H9 (cell line): ENCODE measurements at regions not wholly inside any gene's neighbourhood (a gene's known extent, or its start where the extent isn't known, plus 50 kb on each side); places are given as distances from the start of the nearest gene placed in this dataset.

Experiments used
- DNase-seq: peaks from one replicate; pipeline ENCODE4 v3.0.0-alpha.2; 2017
- H2AFZ ChIP-seq: one replicate; pipeline ENCODE4 v1.6.1; 2013; ENCODE audit warnings: mild to moderate bottlenecking, low read length, control low read depth, moderate library complexity
- H2AK5ac ChIP-seq: 2 replicates; pipeline ENCODE4 v1.6.1; 2013; ENCODE audit warnings: low read length, control low read depth, mixed read lengths; ENCODE audit not compliant: insufficient read length
- H2BK120ac ChIP-seq: one replicate; pipeline ENCODE4 v1.6.1; 2013; ENCODE audit warnings: low read depth, mild to moderate bottlenecking, low read length, control low read depth, inconsistent platforms; ENCODE audit not compliant: poor library complexity, severe bottlenecking
- H2BK12ac ChIP-seq: 2 replicates; pipeline ENCODE4 v1.6.1; 2013; ENCODE audit warnings: low read length, control low read depth, mixed read lengths, low read depth; ENCODE audit not compliant: insufficient read length
- H2BK15ac ChIP-seq: 2 replicates; pipeline ENCODE4 v1.6.1; 2013; ENCODE audit warnings: low read depth, low read length, control low read depth
- H2BK20ac ChIP-seq: one replicate; pipeline ENCODE4 v1.6.1; 2013; ENCODE audit warnings: low read depth, mild to moderate bottlenecking, low read length, control low read depth, inconsistent platforms; ENCODE audit not compliant: poor library complexity, severe bottlenecking
- H2BK5ac ChIP-seq: 2 replicates; pipeline ENCODE4 v1.6.1; 2013; ENCODE audit warnings: low read length, control low read depth, mixed read lengths; ENCODE audit not compliant: insufficient read length
- H3K14ac ChIP-seq: 2 replicates; pipeline ENCODE4 v1.6.1; 2013; ENCODE audit warnings: low read length, control low read depth; ENCODE audit not compliant: insufficient read depth
- H3K18ac ChIP-seq: 2 replicates; pipeline ENCODE4 v1.6.1; 2013; ENCODE audit warnings: low read depth, mild to moderate bottlenecking, mixed read lengths, low read length, control low read depth; ENCODE audit not compliant: insufficient read length
- H3K23ac ChIP-seq: 2 replicates; pipeline ENCODE4 v1.6.1; 2013; ENCODE audit warnings: low read length, control low read depth, mixed read lengths, low read depth; ENCODE audit not compliant: insufficient read length
- H3K23me2 ChIP-seq: 2 replicates; pipeline ENCODE4 v1.6.1; 2013; ENCODE audit warnings: low read depth, mild to moderate bottlenecking, mixed read lengths, low read length, control low read depth; ENCODE audit not compliant: insufficient read length, poor library complexity, severe bottlenecking
- H3K27ac ChIP-seq: 2 replicates; pipeline ENCODE4 v1.5.1; 2013; ENCODE audit warnings: low read length, control low read depth, mixed read lengths, low read depth; ENCODE audit not compliant: insufficient read length
- H3K27me3 ChIP-seq: 2 replicates; pipeline ENCODE4 v1.6.1; 2013; ENCODE audit warnings: low read length, control low read depth, inconsistent platforms; ENCODE audit not compliant: insufficient read depth
- H3K4ac ChIP-seq: 2 replicates; pipeline ENCODE4 v1.6.1; 2013; ENCODE audit warnings: low read depth, mild to moderate bottlenecking, control low read depth, inconsistent platforms, low read length, moderate library complexity
- H3K4me1 ChIP-seq: 2 replicates; pipeline ENCODE4 v1.6.1; 2013; ENCODE audit warnings: low read length, control low read depth, inconsistent platforms; ENCODE audit not compliant: insufficient read depth
- H3K4me2 ChIP-seq: 2 replicates; pipeline ENCODE4 v1.6.1; 2013; ENCODE audit warnings: low read length, control low read depth, mixed read lengths; ENCODE audit not compliant: insufficient read length, insufficient read depth
- H3K56ac ChIP-seq: 2 replicates; pipeline ENCODE4 v1.6.1; 2013; ENCODE audit warnings: low read depth, mild to moderate bottlenecking, mixed read lengths, low read length, control low read depth; ENCODE audit not compliant: insufficient read length
- H3K79me1 ChIP-seq: 2 replicates; pipeline ENCODE4 v1.6.1; 2013; ENCODE audit warnings: low read depth, mild to moderate bottlenecking, moderate library complexity, low read length, control low read depth, inconsistent platforms; ENCODE audit not compliant: insufficient read depth, poor library complexity, severe bottlenecking
- H3K79me2 ChIP-seq: 2 replicates; pipeline ENCODE4 v1.6.1; 2013; ENCODE audit warnings: low read length, control low read depth, inconsistent platforms; ENCODE audit not compliant: insufficient read depth
- H3K9ac ChIP-seq: 2 replicates; pipeline ENCODE4 v1.6.1; 2013; ENCODE audit warnings: low read length, control low read depth, mixed read lengths; ENCODE audit not compliant: insufficient read length; ENCODE audit errors: extremely low read depth
- H3K9me3 ChIP-seq: one replicate; pipeline ENCODE4 v1.6.1; 2013; ENCODE audit warnings: low read depth, low read length, inconsistent platforms; ENCODE audit not compliant: control insufficient read depth
- H3T11ph ChIP-seq: one replicate; pipeline ENCODE4 v1.6.1; 2013; ENCODE audit warnings: mild to moderate bottlenecking, low read length, control low read depth, inconsistent platforms
- H4K20me1 ChIP-seq: one replicate; pipeline ENCODE4 v1.6.1; 2013; ENCODE audit not compliant: control insufficient read depth, insufficient read length, insufficient read depth
- H4K5ac ChIP-seq: 2 replicates; pipeline ENCODE4 v1.6.1; 2013; ENCODE audit warnings: low read depth, mild to moderate bottlenecking, mixed read lengths, low read length, control low read depth; ENCODE audit not compliant: insufficient read length
- H4K8ac ChIP-seq: replicated peaks from 2 replicates; pipeline ENCODE4 v1.6.1; 2013; ENCODE audit warnings: low read length, control low read depth, mixed read lengths, low read depth; ENCODE audit not compliant: insufficient read length
- H4K91ac ChIP-seq: 2 replicates; pipeline ENCODE4 v1.6.1; 2013; ENCODE audit warnings: low read depth, mild to moderate bottlenecking, moderate library complexity, mixed read lengths, low read length, control low read depth; ENCODE audit not compliant: insufficient read length
- H3K27ac Mint-ChIP-seq, 3 experiments: 2 replicates in 2 of 3; 3 replicates in 1 of 3; pipeline ENCODE4 v1.8.0; 2020 to 2021; ENCODE audit warnings: mixed read lengths in 3 of 3, mild to moderate bottlenecking in 1 of 3, moderate library complexity in 1 of 3
- H3K27me3 Mint-ChIP-seq: 2 replicates; pipeline ENCODE4 v1.8.0; 2021; ENCODE audit warnings: low read depth, mild to moderate bottlenecking, moderate library complexity, mixed read lengths
- H3K36me3 Mint-ChIP-seq, 3 experiments: 2 replicates in 2 of 3; 3 replicates in 1 of 3; pipeline ENCODE4 v1.8.0; 2020 to 2021; ENCODE audit warnings: low read depth in 3 of 3, mixed read lengths in 3 of 3; ENCODE audit not compliant: insufficient read depth in 1 of 3
- H3K4me1 Mint-ChIP-seq, 2 experiments: 2 replicates each; pipeline ENCODE4 v1.8.0; 2020; ENCODE audit warnings: mixed read lengths in 2 of 2
- H3K4me3 Mint-ChIP-seq, 2 experiments: 2 replicates in 1 of 2; 3 replicates in 1 of 2; pipeline ENCODE4 v1.8.0; 2020 to 2021; ENCODE audit warnings: mild to moderate bottlenecking in 2 of 2, mixed read lengths in 2 of 2, moderate library complexity in 1 of 2
- H3K9me3 Mint-ChIP-seq, 2 experiments: 2 replicates in 1 of 2; 3 replicates in 1 of 2; pipeline ENCODE4 v1.8.0; 2020; ENCODE audit warnings: mild to moderate bottlenecking in 2 of 2, mixed read lengths in 2 of 2, moderate library complexity in 1 of 2
- WGBS: extraction: QIAGEN DNeasy Blood & Tissue Kit; methylation state at CpG from one replicate; pipeline ENCODE4 v1.1.7; 2013; ENCODE audit warnings: missing lambda C conversion rate, low lambda C conversion rate, mixed read lengths; ENCODE audit not compliant: insufficient read length; ENCODE audit errors: extremely low coverage; 5-methylcytosine and 5-hydroxymethylcytosine counted together
- TF ChIP-seq, protein P1 (sequence below): fragments of 200-600 bp; sonication (generic); conservative IDR thresholded peaks from 3 replicates; pipeline ENCODE4 v1.8.0; 2021; ENCODE audit warnings: antibody characterized with exemption, mild to moderate bottlenecking

DNA sequence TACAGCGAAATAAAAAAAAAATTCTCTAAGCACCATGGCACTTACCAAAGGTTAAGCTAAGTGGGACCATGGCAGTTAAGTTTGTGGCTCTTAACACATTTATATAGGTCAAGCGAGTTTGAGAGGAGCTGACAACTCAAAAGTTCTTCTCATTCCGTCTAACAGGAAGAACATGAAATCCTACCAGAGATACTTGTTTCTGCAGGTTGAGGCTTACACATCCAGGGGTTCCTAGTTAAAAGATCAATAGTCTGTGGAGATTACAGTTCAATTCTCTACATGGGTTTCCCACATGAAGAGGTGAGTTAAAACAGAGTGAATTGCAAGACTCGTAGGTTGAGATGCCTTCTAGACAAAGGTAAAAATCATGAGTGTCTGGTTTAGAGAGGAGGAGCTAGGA lies 142.6 kb downstream of the EMP1 start:
- Histone ChIP-seq H4K20me1 (no peaks in the 10 kb centered on the region), H4K91ac (no peak overlapping the region), H3K27ac (no peak overlapping the region), H2BK12ac (no peak overlapping the region), H3K79me1 (no peaks in the 10 kb centered on the region), H2BK15ac (no peak overlapping the region), H2BK5ac (no peak overlapping the region), H4K8ac (no peak overlapping the region), H3K18ac (no peak overlapping the region), H2BK120ac (no peak overlapping the region), H3K9ac (no peak overlapping the region), H3K79me2 (no peaks in the 10 kb centered on the region), H3K9me3 (no peaks in the 10 kb centered on the region), H3K4me1 (no peaks in the 10 kb centered on the region), H2BK20ac (no peak overlapping the region), H4K5ac (no peak overlapping the region), H3K23ac (no peak overlapping the region), H3K27me3 (no peaks in the 10 kb centered on the region), H2AFZ (no peak overlapping the region), H3K4ac (no peak overlapping the region), H3K56ac (no peak overlapping the region), H3K23me2 (no peaks in the 10 kb centered on the region), H3K4me2 (no peak overlapping the region), H3T11ph (no peak overlapping the region), H2AK5ac (no peak overlapping the region), H3K14ac (no peak overlapping the region)
- TF ChIP-seq, protein P1, sequence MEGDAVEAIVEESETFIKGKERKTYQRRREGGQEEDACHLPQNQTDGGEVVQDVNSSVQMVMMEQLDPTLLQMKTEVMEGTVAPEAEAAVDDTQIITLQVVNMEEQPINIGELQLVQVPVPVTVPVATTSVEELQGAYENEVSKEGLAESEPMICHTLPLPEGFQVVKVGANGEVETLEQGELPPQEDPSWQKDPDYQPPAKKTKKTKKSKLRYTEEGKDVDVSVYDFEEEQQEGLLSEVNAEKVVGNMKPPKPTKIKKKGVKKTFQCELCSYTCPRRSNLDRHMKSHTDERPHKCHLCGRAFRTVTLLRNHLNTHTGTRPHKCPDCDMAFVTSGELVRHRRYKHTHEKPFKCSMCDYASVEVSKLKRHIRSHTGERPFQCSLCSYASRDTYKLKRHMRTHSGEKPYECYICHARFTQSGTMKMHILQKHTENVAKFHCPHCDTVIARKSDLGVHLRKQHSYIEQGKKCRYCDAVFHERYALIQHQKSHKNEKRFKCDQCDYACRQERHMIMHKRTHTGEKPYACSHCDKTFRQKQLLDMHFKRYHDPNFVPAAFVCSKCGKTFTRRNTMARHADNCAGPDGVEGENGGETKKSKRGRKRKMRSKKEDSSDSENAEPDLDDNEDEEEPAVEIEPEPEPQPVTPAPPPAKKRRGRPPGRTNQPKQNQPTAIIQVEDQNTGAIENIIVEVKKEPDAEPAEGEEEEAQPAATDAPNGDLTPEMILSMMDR = no peak
- peaks cover 0 to under 1% of the 10 kb centered on the region in 2 experiments; a peak in 1 of 4 replicates for H3K4me1 Mint-ChIP-seq
- H3K27me3 Mint-ChIP-seq = no peaks in the 10 kb centered on the region; the same call in 1 of the 2 replicates
- no peaks in the 10 kb centered on the region; a peak in 1 of 7 replicates for H3K36me3 Mint-ChIP-seq
- WGBS = no CpG with 5 or more reads among the region's 4 CpGs
- H3K9me3 Mint-ChIP-seq = no peaks in the 10 kb centered on the region; a peak in 1 of 5 replicates
- H3K27ac Mint-ChIP-seq = no peak overlapping the region
- no peak for DNase-seq
- H3K4me3 Mint-ChIP-seq = no peak overlapping the region
